ENCODE measurements at regions not wholly inside any gene's neighbourhood (a gene's known extent, or its start where the extent isn't known, plus 50 kb on each side); places are given as distances from the start of the nearest gene placed in this dataset.

DNA sequence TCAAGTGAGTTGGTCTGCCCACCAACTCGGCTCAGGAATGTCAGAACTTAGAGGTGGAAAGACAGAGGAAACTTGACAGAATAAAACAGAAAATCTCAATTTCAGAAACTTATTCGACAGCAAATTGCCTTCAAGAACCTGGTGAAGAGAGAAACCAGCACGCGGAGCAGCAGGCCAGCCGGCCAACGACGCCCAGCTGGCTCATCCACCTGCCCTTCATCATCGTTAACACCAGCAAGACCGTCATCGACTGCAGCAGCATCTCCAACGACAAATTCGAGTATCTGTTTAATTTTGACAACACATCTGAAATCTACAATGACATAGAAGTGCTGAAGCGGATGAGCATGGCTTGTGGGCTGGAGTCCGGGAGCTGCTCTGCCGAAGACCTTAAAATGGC is 350.8 kb upstream of the CAMK1G start:
- no peak for TF ChIP-seq POLR2AphosphoS5 (IDR thresholded peaks at IDR 0.05; ENCODE audit: insufficient read depth in 1 of 2, low read depth in 1 of 2)
- no peak for TF ChIP-seq POLR2A (IDR thresholded peaks at IDR 0.05)
- TF ChIP-seq, protein P1, sequence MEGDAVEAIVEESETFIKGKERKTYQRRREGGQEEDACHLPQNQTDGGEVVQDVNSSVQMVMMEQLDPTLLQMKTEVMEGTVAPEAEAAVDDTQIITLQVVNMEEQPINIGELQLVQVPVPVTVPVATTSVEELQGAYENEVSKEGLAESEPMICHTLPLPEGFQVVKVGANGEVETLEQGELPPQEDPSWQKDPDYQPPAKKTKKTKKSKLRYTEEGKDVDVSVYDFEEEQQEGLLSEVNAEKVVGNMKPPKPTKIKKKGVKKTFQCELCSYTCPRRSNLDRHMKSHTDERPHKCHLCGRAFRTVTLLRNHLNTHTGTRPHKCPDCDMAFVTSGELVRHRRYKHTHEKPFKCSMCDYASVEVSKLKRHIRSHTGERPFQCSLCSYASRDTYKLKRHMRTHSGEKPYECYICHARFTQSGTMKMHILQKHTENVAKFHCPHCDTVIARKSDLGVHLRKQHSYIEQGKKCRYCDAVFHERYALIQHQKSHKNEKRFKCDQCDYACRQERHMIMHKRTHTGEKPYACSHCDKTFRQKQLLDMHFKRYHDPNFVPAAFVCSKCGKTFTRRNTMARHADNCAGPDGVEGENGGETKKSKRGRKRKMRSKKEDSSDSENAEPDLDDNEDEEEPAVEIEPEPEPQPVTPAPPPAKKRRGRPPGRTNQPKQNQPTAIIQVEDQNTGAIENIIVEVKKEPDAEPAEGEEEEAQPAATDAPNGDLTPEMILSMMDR (IDR thresholded peaks at IDR 0.05): no peak
- H3K4me3 ChIP-seq: no peak overlapping the region
- no peaks in the 10 kb centered on the region for H3K36me3 ChIP-seq
- H3K27me3 ChIP-seq: no peaks in the 10 kb centered on the region
- DNase-seq (ENCODE audit: extremely low spot score in 2 of 2): no peak
- no peaks in the 10 kb centered on the region for H3K4me1 ChIP-seq
- intact Hi-C loops (cut with DNase I): no loop called here
- H3K9me3 ChIP-seq: no peaks in the 10 kb centered on the region
- no peak overlapping the region for H3K27ac ChIP-seq

DNA sequence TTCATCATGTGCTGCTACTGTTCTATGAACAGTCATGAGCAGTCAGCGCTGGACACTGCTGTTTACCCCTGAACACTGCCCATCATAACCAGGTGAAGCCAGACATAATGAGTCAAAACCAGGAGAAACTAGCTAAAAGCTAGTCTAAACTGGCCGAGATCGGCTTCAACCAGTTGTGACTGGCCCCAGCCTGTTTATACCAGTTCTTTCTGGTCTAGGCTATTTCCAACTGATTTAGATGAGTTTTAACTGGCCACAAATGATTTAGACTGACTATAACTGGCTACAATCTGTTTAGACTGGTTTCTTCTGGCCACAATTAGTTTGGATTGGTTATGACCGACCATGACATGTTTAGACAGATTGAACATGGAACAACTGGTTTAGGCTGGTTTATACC is 348.3 kb upstream of the CAMK1G start:
- H3K27me3 ChIP-seq: no peaks in the 10 kb centered on the region

DNA sequence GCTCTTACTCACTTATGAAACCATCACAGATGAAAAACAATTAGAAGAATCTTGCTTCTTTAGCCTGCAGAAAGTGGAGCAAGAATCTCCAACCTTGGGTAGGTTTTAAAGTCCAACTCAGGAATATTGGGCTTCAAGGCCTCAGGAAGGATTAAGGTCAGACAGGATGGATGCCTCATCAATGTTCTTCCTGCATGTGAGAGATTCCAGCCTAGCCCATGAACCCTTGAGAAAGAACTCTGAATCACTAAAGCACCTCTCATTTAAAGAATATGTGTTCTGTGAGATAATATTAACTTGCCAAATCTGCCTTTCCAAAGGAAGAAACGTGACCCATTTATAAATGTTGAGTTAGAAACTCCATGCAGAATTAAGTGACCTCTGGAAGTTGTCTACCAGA is 345.2 kb upstream of the CAMK1G start:
- intact Hi-C loops (cut with DNase I): no loop called here
- Histone ChIP-seq H3K4me1 (no peaks in the 10 kb centered on the region), H3K36me3 (no peaks in the 10 kb centered on the region), H3K27me3 (no peaks in the 10 kb centered on the region), H3K9me3 (no peaks in the 10 kb centered on the region), H3K27ac (no peak overlapping the region), H3K4me3 (no peak overlapping the region)
- TF ChIP-seq POLR2AphosphoS5 (IDR thresholded peaks at IDR 0.05; ENCODE audit: insufficient read depth in 1 of 2, low read depth in 1 of 2) (no peak), POLR2A (IDR thresholded peaks at IDR 0.05) (no peak)
- TF ChIP-seq, protein P1 (IDR thresholded peaks at IDR 0.05): no peak
- DNase-seq (ENCODE audit: extremely low spot score in 2 of 2): no peak

More for the DNA sequence above, 348.3 kb upstream of the CAMK1G start:
- intact Hi-C loops (cut with DNase I): no loop called here
- H3K4me3 ChIP-seq: no peak overlapping the region
- TF ChIP-seq POLR2AphosphoS5 (IDR thresholded peaks at IDR 0.05; ENCODE audit: insufficient read depth in 1 of 2, low read depth in 1 of 2) (no peak), POLR2A (IDR thresholded peaks at IDR 0.05) (no peak)
- TF ChIP-seq, protein P1 (IDR thresholded peaks at IDR 0.05): no peak
- H3K4me1 ChIP-seq: no peaks in the 10 kb centered on the region
- DNase-seq (ENCODE audit: extremely low spot score in 2 of 2): no peak
- H3K36me3 ChIP-seq: no peaks in the 10 kb centered on the region
- H3K27ac ChIP-seq: no peak overlapping the region
- no peaks in the 10 kb centered on the region for H3K9me3 ChIP-seq

DNA sequence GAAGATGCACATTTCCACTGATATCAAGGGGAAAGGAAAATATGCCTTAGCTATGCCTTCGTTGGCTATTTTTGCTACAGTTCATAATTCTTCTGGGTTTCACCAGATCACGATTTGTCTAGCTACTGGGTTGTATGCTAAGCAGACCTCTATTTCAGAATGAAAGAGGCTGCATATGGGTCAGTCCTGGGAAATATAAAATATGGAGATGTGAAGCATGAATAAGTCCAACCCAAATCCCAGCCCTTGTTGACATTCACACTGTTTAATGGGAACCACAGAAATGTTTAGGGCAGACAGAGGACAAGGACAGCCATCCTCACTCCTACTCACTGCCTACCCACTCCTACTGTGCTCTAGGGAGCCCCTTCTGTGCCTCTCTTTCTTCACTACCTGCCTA is 343.2 kb upstream of the CAMK1G start:
- no peak overlapping the region for H3K4me3 ChIP-seq
- H3K4me1 ChIP-seq: no peaks in the 10 kb centered on the region
- no peak overlapping the region for H3K27ac ChIP-seq
- H3K36me3 ChIP-seq: no peaks in the 10 kb centered on the region
- intact Hi-C loops (cut with DNase I): no loop called here
- no peaks in the 10 kb centered on the region for H3K27me3 ChIP-seq
- DNase-seq (ENCODE audit: extremely low spot score in 2 of 2): no peak
- no peaks in the 10 kb centered on the region for H3K9me3 ChIP-seq
- TF ChIP-seq POLR2A (IDR thresholded peaks at IDR 0.05): no peak
- TF ChIP-seq, protein P1 (IDR thresholded peaks at IDR 0.05): no peak
- no peak for TF ChIP-seq POLR2AphosphoS5 (IDR thresholded peaks at IDR 0.05; ENCODE audit: insufficient read depth in 1 of 2, low read depth in 1 of 2)

DNA sequence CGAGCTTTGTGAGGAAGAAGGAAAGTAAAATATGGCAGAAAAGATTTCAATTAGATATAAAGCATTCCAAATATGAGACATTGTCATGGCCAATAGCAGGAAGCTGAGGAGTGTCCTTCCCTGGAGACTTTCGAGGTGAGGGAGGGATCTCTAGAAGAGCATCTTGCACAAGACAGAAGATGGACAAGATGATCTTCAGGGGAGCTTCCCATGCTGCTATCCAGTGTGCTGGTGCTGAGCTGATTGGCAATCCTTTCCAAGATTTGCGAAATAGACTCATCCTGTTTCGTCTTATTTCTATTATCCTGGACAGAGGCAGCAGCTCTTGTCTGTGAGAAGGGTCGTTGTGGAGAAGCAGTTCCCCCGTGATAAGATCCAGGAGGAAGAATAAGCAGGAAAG is 342.0 kb upstream of the CAMK1G start:
- no peaks in the 10 kb centered on the region for H3K27me3 ChIP-seq
- no peak overlapping the region for H3K4me3 ChIP-seq
- no peaks in the 10 kb centered on the region for H3K4me1 ChIP-seq
- H3K27ac ChIP-seq: no peak overlapping the region
- no peak for TF ChIP-seq POLR2A (IDR thresholded peaks at IDR 0.05)
- no peak for TF ChIP-seq POLR2AphosphoS5 (IDR thresholded peaks at IDR 0.05; ENCODE audit: insufficient read depth in 1 of 2, low read depth in 1 of 2)
- TF ChIP-seq, protein P1 (IDR thresholded peaks at IDR 0.05): no peak
- no peaks in the 10 kb centered on the region for H3K9me3 ChIP-seq
- DNase-seq (ENCODE audit: extremely low spot score in 2 of 2): no peak
- no peaks in the 10 kb centered on the region for H3K36me3 ChIP-seq
- intact Hi-C loops (cut with DNase I): no loop called here
